Pulmonary artery endothelial cell (primary cell): ENCODE measurements at regions not wholly inside any gene's neighbourhood (a gene's known extent, or its start where the extent isn't known, plus 50 kb on each side); places are given as distances from the start of the nearest gene placed in this dataset.

ENCODE experiments used
- DNase-seq: peaks from one replicate; pipeline ENCODE4 v3.0.0-alpha.2; 2011; ENCODE audit warnings: low read depth, low spot score

DNA sequence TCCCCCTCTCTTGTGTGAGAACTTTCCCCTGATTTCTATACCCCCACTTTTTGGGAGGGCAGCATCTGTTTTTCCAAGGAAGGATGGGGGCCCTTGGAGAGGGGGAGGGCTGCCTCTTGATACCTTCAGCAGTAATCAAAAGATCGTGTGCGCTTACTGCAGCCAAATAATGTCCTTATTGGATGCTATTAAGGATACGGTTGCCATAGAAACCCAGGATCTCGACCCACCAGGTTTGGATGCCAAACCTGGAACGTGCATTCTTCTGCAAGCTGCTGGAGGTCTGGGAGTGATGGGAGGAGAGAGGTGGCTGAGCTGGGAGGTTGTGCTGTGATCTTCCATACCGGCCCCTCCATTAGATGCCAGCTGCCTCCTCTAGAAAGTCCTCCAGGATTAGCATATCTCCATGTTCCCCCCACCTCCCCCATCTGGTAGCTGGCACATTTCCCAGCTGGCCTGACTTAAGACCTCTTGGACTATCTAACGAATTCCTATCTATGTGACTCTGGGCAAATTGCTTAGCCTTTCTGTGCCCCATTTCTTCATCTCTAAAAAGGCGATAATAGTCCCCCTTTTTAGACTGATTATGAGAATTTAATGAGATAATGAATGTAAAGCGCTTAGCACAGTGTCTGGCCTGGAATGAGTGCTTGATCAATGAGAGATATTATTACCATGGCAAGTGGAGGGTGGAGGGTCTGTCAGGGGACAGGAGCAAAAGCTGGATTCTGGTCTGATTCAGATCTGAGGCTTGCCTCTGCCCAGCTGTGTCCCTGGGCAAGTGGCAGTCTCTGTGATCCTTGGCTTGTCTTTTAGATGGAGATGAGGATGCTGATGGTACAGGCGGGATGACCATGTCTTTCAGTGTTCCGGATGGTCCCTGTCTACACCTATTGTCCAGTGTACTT lies 78.5 kb upstream of the PCBD1 start:
- no peak for DNase-seq

DNA sequence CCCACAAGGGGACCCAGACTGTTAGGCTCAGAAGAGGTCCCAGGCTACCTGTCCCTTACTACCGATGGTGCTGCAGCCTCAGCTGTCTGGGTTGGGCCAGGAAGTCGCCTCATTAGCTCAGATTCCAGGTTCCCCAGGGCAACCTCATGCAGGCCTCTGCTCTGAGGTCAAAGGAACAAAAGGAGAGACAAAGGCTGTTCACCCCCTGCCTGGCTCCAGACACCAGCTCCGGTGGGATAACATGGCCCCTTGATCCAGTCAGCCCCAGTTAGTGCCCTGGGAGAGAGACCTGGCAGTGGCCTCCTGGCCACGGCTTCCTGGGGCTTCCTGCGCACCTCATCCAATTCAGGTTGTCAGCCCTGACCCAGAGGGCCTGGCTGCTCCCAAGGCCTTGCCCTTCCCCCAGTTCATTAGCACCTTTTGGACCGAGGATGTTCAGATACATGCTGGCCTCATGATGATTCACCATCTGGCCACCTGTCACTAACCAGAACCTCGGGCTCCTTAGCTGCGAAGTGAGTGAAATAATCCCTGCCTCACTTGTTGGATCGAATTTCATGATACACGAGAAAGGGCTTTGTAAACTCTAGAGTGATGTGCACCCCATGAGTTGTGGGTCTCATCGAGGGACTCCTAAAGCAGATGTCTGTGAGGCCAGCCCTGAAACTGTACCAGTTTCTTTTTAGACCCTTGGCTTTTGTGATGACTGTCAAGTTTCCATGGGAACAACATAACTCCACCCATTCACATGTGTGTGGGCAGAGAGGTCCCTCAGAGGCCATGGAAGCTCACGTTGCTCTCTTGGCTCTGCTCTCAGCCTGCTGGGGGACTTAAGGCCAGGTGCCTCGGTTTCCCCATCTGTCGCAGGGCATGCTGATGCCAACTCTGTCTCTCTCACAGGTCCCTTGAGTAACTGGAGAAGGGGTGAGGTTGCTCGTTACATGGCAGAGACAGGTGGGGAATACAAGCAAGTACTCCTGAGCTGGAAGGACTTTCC lies 79.5 kb upstream of the PCBD1 start:
- no peak for DNase-seq

DNA sequence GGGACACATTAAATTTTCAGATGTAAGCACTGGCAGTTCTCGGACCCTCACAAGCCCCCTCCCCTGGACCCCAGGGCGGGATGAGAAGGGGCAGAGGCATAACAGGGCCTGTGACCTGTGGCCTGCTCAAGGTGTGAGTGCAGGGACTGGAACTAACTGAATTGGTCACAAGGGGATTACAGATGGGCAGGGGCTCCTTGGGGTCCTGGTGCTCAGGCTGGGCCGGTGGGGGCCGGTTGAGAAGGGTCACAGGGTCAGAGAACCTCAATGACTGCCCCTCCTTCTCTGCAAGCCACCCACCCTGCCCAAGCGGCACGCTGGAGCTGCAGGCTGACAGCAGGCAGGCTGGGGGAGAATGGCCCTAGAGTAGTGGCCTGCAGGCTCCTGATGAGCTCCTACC lies 80.8 kb upstream of the PCBD1 start:
- DNase-seq, result no peak

DNA sequence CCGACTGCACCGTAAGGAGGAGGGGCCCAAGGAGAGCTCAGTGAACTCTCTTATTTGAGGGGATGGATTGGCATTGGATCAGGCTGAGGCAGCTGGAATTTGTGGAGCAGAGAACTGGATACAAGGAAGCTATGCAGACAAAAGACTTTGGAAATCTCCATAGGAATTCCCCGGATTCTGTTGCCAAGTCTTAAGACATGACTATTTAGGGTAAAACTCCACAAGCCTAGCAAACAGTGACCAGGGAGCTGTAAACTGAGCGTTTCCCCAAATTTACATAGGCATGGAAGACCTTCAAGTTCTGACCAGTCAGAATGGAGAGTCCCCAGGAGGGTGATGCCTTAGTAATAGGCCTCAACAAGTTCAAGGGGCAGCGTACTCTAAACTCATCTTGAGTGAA lies 82.5 kb upstream of the PCBD1 start:
- DNase-seq, result no peak

DNA sequence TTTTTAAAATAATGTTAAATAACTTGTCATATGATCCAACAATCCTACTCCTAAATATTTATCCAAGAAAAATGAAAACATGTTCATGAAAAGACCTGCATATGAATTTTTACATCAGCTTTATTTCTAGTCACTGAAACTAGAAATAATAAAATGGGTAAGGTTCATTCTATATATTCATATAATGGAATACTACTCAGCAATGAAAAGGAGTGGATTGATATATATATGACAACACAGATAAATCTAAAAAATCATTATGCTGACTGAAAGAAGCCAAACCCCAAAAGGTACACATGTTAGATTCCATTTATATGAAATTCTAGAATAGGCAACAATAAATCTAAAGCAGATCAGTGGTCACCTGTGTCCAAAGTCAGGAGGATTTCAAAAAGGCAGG lies 84.9 kb upstream of the PCBD1 start:
- DNase-seq, result no peak

DNA sequence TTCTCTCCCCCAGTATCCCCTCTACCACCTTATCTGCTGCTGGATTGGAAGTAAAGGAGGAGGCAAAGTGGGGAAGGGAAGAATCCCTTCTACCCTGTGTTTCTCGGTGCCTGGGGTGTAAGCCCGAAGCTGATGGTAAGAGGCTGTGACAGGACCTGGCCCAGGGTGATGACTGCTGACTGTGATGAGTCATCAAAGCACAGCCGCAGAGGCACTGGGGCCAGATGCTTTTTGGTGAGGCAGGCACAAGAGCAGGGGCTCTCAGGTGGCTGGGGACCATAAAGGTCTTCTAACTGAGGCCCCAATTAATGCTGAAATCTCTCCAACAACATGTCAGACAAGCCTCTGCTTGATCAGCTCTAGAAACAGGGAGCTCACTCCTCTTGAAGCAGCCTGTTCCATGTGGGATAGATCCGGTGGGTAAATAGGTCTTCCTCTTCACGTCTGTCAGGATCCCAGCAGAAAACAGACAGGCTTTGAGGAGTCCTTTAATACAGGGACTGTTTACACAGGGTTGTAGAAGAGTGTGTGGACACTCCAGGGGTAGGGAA lies 86.1 kb upstream of the PCBD1 start:
- DNase-seq, result no peak

DNA sequence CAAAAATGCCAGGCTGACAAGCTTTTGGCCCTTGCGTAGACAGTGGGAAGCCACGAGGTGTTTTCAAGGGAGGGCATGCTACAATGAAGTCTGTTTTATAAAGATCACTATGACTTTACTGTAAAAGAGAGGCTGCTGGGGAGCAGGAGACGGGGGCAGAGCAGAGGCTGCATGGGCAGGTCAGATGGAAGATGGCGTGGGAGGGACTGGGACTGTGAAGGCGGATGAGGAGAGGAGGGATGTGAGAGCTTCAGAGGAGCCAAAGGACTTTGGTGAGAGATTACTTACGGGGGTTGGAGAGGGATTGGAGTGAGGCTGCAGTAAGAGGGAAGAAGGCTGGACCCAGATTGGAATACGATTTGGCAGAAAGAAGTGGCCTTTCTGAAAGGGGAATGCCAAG lies 86.6 kb upstream of the PCBD1 start:
- no peak for DNase-seq

DNA sequence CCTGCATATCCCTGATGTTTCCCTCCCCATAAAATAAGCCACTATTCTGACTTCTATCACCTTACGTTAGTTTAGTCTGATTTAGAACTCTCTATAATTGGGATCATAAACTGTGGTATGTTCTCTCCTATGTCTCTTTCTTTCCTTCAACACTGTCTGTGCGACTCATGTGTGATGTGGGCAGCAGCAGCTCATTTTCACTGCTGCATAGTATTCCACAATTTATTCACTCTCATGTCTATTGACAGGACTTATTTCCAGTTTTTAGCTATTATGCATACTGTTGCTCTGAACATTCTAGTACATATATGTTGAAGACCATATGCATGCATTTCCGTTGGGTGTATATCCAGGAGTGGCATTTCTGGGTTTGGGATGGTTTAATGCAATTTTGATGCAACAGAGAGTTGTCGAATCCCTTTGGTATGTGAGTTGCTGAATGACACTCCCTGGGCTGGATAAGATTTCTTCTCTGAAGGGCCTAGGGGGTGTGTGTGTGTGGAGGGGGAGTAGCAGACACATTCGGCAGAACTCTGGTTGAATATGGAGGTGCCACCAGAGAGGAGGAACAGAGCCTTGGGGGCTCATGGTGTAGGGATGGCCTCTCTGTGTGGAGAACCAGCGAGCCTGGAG lies 87.8 kb upstream of the PCBD1 start:
- no peak for DNase-seq

DNA sequence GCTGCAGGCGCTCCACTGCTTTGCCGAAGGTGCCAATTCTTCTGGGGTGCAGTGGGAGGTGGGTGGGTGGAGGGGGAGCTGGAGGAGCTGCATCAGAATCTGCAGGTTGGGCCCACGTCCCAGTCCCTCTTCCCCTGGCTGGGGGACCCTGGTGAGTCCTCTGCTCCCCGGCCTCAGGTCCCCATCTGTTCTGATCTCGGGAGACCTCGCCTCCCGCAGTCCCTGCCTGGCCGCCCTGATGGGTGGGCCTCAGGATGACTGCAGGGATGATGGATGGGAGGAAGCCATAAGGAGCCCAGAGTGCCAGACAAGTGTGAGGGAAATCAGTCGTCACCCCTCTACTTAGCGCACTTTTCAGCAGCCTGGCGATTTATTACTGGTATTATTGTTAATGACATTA lies 89.3 kb upstream of the PCBD1 start:
- DNase-seq, result no peak

DNA sequence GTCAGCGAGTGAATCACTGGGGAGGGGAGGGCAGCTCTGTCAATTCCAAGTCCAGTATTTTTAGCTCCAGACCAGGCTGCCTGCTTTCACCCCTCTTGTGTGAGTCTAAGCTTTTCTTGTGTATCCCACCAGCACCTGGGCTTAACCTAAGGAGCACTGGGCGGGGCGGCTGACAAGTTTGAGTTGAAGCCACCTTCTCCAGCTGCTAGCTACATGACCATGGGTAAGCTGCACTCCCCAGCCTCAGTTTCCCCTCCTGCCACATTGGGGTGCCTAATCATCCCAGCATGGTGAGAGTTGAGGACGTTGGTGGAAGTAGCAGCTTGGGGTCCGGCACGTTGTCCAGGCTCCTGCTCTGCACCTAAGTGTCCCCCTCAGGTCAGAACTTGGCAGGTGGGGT lies 89.8 kb upstream of the PCBD1 start:
- DNase-seq, result no peak

DNA sequence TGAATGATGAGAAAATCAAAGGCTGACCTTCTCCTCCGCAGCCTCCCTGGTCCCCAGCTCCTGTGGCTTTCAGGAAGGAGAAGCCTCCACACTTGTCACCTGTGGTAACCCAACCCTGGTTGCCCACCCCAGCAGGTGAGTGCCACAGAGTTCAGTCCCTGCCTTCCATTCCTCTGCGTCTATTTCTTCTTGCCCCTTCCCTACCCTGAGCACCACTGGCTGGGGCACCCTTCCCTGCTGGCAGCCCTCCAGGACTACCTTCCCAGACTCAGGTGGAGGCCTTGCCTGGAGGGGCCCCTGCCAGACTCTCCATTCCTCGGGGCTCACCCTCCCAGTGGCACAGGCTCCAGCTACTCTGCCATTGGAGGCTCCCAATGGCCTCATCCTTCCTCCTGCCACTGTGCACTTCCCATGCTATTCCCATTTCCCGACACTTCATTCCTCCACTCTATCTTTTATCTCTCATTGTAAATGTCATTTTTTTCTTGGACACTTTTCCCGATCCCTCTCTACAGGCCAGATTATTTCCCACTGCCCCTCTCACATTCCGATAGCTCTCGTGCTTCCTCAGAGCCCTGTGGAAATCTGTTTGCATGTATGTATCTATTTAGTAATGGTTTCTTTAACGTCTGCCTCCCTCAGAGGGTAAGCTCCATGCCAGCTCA lies 90.6 kb upstream of the PCBD1 start:
- DNase-seq, result no peak

DNA sequence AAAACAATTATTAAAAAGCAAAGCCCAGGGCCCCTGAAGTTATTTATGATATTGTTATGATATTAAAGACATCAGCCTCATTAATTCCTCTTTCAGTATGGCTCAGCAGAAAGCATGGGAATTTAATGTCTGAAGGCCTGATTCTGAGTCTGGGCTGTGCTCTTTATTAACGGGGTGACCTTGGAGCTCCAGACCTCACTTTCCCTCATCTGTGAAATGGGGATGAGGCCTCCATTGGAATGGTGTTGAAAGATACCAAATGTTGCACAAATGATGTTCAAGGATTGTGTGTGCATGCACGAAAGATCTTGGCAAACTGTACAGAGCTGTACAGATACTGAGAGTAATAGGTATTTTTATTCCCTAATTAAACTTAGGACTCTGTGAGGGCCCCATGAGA lies 92.3 kb upstream of the PCBD1 start:
- DNase-seq, result no peak

DNA sequence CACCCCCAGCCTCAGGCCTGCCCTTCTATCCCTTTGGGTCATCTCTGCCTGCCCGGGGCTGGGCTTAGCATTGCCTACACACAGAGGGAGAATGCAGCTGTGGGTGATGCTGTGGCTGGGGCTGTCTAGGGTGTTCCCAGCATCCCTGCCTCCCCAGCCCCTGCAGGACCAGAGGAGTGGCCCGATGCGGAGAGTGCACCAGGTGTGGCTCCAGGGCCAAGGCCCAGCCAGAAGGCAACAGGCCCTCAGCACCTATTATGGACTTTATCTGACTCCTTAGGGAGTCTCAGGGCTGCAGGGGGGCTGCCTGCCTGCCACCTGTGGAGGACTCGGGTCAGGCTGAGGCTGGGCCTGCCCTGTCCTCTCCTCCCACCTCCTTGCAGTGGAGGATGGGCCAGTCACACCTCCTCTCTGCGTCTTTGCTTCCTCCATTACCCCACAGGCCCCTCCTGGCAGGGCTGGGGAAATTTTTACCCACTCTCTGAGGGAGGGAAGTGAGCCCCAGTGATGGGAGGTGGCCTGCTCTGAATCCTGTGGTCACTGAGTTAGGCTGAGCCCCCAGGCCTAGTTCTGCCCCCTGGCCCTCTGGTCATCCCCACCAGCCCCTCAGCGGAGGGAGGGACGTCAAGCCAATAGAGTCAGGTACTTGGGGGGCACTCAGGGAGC lies 92.9 kb upstream of the PCBD1 start:
- no peak for DNase-seq

DNA sequence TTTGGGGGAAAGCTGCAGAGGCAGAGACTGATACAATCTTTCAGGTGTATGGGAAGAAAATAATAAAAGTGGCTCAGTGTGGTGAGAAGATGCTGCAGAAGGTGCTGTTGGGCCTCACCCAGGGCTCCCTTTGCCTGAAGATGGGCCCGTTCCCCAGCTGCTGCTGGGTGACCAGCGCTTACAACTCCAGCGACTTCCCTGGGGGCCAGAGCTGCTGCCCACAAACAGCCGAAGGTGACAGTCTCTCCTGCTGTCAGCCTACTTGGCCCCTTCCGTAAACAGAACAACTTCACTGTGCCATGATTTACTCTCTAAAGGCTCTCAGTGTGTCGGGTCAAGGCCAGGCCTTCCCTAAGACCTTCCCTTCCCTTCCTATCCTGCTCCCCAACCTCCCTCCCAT lies 93.6 kb upstream of the PCBD1 start:
- DNase-seq, result no peak

DNA sequence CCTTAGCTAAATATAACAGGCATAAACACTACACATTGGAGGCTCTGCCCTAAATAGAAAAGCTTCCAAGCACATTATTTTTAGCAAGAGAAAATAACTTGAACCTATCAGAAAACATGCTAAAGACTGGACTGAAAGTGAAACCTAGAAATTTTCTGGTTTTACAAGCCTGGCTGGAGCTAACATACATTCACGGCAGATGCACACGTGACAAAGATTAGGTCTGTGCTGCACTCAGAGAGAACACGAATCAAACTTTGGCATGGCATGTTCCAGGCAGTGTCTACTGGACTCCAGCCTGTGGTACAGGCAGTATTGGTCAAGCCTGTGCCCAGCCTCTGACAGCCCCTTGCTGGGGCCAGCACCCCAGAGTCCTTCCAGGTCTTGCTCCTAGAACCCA lies 94.1 kb upstream of the PCBD1 start:
- no peak for DNase-seq

DNA sequence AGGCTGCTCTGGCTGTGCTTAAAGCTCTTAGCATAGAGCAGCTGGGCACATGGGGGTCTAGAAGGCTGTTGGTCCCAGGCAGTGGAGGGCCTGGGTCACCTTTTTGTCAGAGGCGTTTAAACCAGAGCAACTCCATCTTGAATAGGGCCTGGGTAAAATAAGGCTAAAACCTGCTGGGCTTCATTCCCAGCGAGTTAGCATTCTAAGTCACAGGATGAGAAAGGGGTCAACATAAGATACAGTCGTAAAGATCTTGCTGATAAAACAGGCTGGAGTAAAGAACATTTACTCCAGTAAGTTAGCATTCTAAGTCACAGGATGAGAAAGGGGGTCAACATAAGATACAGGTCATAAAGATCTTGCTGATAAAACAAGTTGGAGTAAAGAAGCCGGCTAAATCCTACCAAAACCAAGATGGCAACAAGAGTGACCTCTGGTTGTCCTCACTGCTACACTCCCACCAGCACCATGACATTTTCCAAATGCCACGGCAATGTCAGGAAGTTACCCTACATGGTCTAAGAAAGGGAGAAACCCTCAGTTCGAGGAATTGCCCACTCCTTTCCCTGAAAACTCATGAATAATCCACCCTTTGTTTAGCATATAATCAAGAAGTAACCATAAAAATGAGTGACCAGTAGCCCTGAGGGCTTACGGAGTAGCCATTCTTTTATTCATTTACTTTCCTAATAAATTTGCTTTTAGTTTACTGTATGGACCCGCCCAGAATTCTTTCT lies 96.8 kb upstream of the PCBD1 start:
- DNase-seq, result no peak

DNA sequence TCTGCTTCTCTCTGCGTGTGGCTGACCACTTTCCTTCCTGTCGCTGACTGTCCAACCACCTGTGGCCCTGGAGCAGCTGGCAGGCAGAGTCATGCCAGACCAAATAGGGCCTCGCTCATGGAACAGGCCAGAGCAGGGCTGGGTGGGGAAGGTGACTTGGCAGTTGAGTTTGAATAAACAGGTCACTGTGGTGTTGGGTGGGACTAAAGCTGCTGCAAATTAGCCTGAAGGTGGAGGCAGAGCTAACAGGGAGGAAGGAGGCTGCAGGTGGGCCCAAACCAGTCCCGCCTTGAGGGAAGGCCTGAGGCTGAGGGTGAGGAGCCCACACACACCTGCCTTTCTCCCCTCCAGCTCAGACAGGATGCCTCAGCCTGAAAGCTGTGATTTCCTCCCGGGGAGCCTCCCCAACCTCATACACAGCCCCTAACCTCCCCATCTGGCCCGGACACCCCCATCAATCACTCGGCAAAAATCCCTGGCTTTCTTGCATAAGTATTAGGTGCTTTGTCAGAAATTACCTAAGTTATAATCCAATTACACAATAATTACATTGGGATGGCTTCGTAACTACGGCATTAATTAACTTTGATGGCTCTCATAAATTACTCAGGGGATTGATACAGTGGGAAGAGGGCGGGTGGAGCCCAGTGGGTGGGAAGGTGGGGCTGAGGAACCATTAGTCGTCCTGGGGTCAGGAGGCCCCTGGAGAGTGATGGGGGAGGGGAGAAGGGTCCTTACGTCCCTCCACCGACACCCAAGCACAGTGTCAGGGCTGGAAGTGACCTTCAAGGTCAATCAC lies 97.7 kb upstream of the PCBD1 start:
- no peak for DNase-seq

DNA sequence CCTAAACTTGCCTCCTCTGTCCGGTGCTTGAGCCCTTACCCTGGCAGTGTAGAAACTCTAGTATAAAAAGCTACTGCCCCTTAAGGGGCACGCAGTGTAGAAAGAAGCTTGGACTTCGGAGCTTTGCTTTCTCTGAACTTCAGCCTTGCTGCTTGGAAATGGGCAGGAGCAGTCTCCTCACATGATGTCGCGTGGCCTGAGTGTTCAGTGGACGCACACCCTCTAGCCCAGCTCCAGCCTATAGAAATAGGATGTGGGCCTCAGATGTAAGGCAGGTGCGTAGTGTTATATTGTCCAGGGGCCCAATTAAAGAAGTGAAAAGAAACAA lies 98.2 kb upstream of the PCBD1 start:
- no peak for DNase-seq
